B cell (primary cell): ENCODE measurements at regions not wholly inside any gene's neighbourhood (a gene's known extent, or its start where the extent isn't known, plus 50 kb on each side); places are given as distances from the start of the nearest gene placed in this dataset.

Experiments
- ATAC-seq: fragments of 200-7000 bp; cut with Tn5 transposase; one replicate; pipeline ENCODE4 v1.10.0; 2021; ENCODE audit warnings: low read depth, mild to moderate bottlenecking, moderate number of reproducible peaks, moderate library complexity
- CTCF ChIA-PET: fragments of 350-600 bp; sonication (Branson Sonifier 250); formaldehyde crosslinking; loops from one replicate; lab custom pipeline; 2021; ENCODE audit warnings: antibody characterized with exemption, inconsistent platforms; lab: Charles Lee
- POLR2A ChIA-PET: fragments of 350-600 bp; sonication (Branson Sonifier 250); formaldehyde crosslinking; loops from one replicate; lab custom pipeline; 2021; ENCODE audit warnings: antibody characterized with exemption; lab: Charles Lee
- DNase-seq: peaks from one replicate; pipeline ENCODE4 v3.0.0; 2013
- H2AFZ ChIP-seq: 2 replicates; pipeline ENCODE4 v1.6.1; 2012; ENCODE audit warnings: mild to moderate bottlenecking, low read depth, low read length; ENCODE audit not compliant: insufficient read depth, poor library complexity, severe bottlenecking
- H3K27ac ChIP-seq, 2 donors: 1 replicate in 1 of 2; 2 replicates in 1 of 2; pipeline ENCODE4 v1.5.1; 2012 to 2013; ENCODE audit warnings: low read length in 2 of 2, mild to moderate bottlenecking in 2 of 2, moderate library complexity in 1 of 2
- H3K27me3 ChIP-seq, 4 experiments: fragments of 200-600 bp in 1 of 4; sonication (generic) in 1 of 4; replicated peaks in 1 of 4; 1 replicate in 2 of 4; 2 replicates in 2 of 4; pipeline versions ENCODE4 v1.6.1 to v1.7.0; 2013 to 2016; ENCODE audit warnings: low read length in 3 of 4, mild to moderate bottlenecking in 2 of 4, mixed read lengths in 1 of 4, moderate library complexity in 1 of 4; ENCODE audit not compliant: insufficient read depth in 4 of 4, control insufficient read depth in 3 of 4; ENCODE audit errors: control extremely low read depth in 1 of 4
- H3K36me3 ChIP-seq, 2 experiments: replicated peaks in 1 of 2; 1 replicate in 1 of 2; 2 replicates in 1 of 2; pipeline versions ENCODE4 v1.6.1 to v1.7.1; 2013; ENCODE audit warnings: low read length in 1 of 2; ENCODE audit not compliant: insufficient read depth in 2 of 2, control insufficient read depth in 1 of 2; ENCODE audit errors: control extremely low read depth in 1 of 2, extremely low read depth in 1 of 2
- H3K4me1 ChIP-seq, 2 donors: fragments of 200-600 bp in 1 of 2; sonication (generic) in 1 of 2; 1 replicate in 1 of 2; 2 replicates in 1 of 2; pipeline versions ENCODE4 v1.5.1 to v1.6.1; 2013 to 2017; ENCODE audit warnings: low read length in 2 of 2; ENCODE audit not compliant: control insufficient read depth in 2 of 2, insufficient read depth in 2 of 2
- H3K4me2 ChIP-seq: replicated peaks from 2 replicates; pipeline ENCODE3; 2012; ENCODE audit warnings: mild to moderate bottlenecking, low read depth, low read length; ENCODE audit not compliant: poor library complexity, severe bottlenecking
- H3K4me3 ChIP-seq, 5 experiments: fragments of 200-600 bp in 1 of 5; sonication (generic) in 1 of 5; 1 replicate in 3 of 5; 2 replicates in 2 of 5; pipeline versions ENCODE4 v1.5.1 to v1.7.0; 2011 to 2016; ENCODE audit warnings: low read length in 4 of 5, mild to moderate bottlenecking in 4 of 5, low read depth in 2 of 5, control low read depth in 1 of 5, moderate library complexity in 1 of 5; ENCODE audit not compliant: insufficient read depth in 1 of 5; ENCODE audit errors: control extremely low read depth in 1 of 5, extremely low read depth in 1 of 5
- H3K79me2 ChIP-seq: fragments of 200-600 bp; sonication (generic); one replicate; pipeline ENCODE4 v1.6.0; 2016; ENCODE audit warnings: low read length; ENCODE audit not compliant: control insufficient read depth, insufficient read depth
- H3K9ac ChIP-seq: fragments of 200-600 bp; sonication (generic); 2 replicates; pipeline ENCODE4 v1.6.1; 2017; ENCODE audit warnings: mild to moderate bottlenecking, low read length, moderate library complexity
- H3K9me3 ChIP-seq, 3 donors: one replicate each; pipeline versions ENCODE4 v1.6.1 to v1.7.1; 2013; ENCODE audit warnings: low read length in 2 of 3; ENCODE audit not compliant: control insufficient read depth in 2 of 3, insufficient read depth in 1 of 3; ENCODE audit errors: control extremely low read depth in 1 of 3
- H4K20me1 ChIP-seq: 2 replicates; pipeline ENCODE4 v1.6.0; 2012; ENCODE audit warnings: mild to moderate bottlenecking, low read length; ENCODE audit not compliant: insufficient read depth, control insufficient read depth, poor library complexity, severe bottlenecking
- H3K27ac Mint-ChIP-seq: one replicate; pipeline ENCODE4 v1.8.0; 2021; ENCODE audit warnings: mixed read lengths
- H3K27me3 Mint-ChIP-seq: one replicate; pipeline ENCODE4 v1.8.0; 2021; ENCODE audit warnings: mixed read lengths
- H3K4me1 Mint-ChIP-seq: one replicate; pipeline ENCODE4 v1.8.0; 2021; ENCODE audit warnings: mixed read lengths
- H3K4me3 Mint-ChIP-seq: one replicate; pipeline ENCODE4 v1.8.0; 2021; ENCODE audit warnings: mixed read lengths
- H3K9me3 Mint-ChIP-seq: one replicate; pipeline ENCODE4 v1.8.0; 2022; ENCODE audit warnings: mixed read lengths; ENCODE audit not compliant: insufficient read depth
- CTCF ChIP-seq: fragments of 200-600 bp; IDR thresholded peaks from one replicate; pipeline ENCODE4 v1.8.0; 2022; ENCODE audit warnings: antibody characterized with exemption, mild to moderate bottlenecking
- EZH2 ChIP-seq: IDR thresholded peaks from 2 replicates; pipeline ENCODE4 v1.6.1; 2012; ENCODE audit warnings: borderline replicate concordance, low read depth, mild to moderate bottlenecking, moderate library complexity, low read length; ENCODE audit not compliant: insufficient read depth, poor library complexity, severe bottlenecking
- WGBS: methylation state at CpG from one replicate; pipeline ENCODE4 v1.1.5; 2013; ENCODE audit warnings: missing lambda C conversion rate; ENCODE audit not compliant: insufficient coverage; 5-methylcytosine and 5-hydroxymethylcytosine counted together
- intact Hi-C: fragments of 100-400 bp; cut with micrococcal nuclease; formaldehyde crosslinking; loops from one replicate; pipeline ENCODE4 v1.10.0; 2022

- H4K20me1 ChIP-seq, result no peaks in the 10 kb centered on the region
- H3K27me3 ChIP-seq, result no peaks in the 10 kb centered on the region
- H3K4me1 Mint-ChIP-seq, result no peaks in the 10 kb centered on the region
- DNase-seq (no peak), ATAC-seq (no peak)
- POLR2A ChIA-PET, result no interaction called here
- no peak overlapping the region for H3K9ac ChIP-seq
- H3K27ac ChIP-seq, result no peak overlapping the region
- H3K4me3 Mint-ChIP-seq, result no peak overlapping the region
- no CpG with 5 or more reads among the region's 1 CpG for WGBS
- H3K36me3 ChIP-seq, result no peaks in the 10 kb centered on the region
- H2AFZ ChIP-seq, result no peak overlapping the region
- no peak overlapping the region for H3K4me2 ChIP-seq
- no peaks in the 10 kb centered on the region for H3K79me2 ChIP-seq
- no peak for TF ChIP-seq CTCF
- TF ChIP-seq EZH2, result no peak
- no peaks in the 10 kb centered on the region for H3K27me3 Mint-ChIP-seq
- no peaks in the 10 kb centered on the region for H3K9me3 Mint-ChIP-seq
- intact Hi-C loops, result no loop called here
- CTCF ChIA-PET, result no interaction called here
- H3K9me3 ChIP-seq, result no peaks in the 10 kb centered on the region
- H3K4me1 ChIP-seq, result no peaks in the 10 kb centered on the region
- no peak overlapping the region for H3K27ac Mint-ChIP-seq
- no peak overlapping the region for H3K4me3 ChIP-seq
These were observed 889.6 kb downstream of the DTWD2 start for GRCh38 chr5:118098716-118099115.

GRCh38 chr5:118095115-118095514 is 893.2 kb downstream of the DTWD2 start:
- ChIA-PET POLR2A (no interaction called here), CTCF (no interaction called here)
- Histone ChIP-seq H3K4me3 (no peak overlapping the region), H3K79me2 (no peaks in the 10 kb centered on the region), H3K4me2 (no peak overlapping the region), H3K4me1 (no peaks in the 10 kb centered on the region), H3K9ac (no peak overlapping the region), H3K27me3 (no peaks in the 10 kb centered on the region), H3K9me3 (no peaks in the 10 kb centered on the region), H3K36me3 (no peaks in the 10 kb centered on the region), H4K20me1 (no peaks in the 10 kb centered on the region), H3K27ac (no peak overlapping the region), H2AFZ (no peak overlapping the region)
- no peak for ATAC-seq
- no peaks in the 10 kb centered on the region for H3K4me1 Mint-ChIP-seq
- intact Hi-C loops, result no loop called here
- no peak for DNase-seq
- no peak overlapping the region for H3K4me3 Mint-ChIP-seq
- H3K27me3 Mint-ChIP-seq, result no peaks in the 10 kb centered on the region
- no CpG with 5 or more reads among the region's 2 CpGs for WGBS
- TF ChIP-seq EZH2 (no peak), CTCF (no peak)
- no peak overlapping the region for H3K27ac Mint-ChIP-seq
- no peaks in the 10 kb centered on the region for H3K9me3 Mint-ChIP-seq
